LNCAP (cell line): ENCODE measurements at regions not wholly inside any gene's neighbourhood (a gene's known extent, or its start where the extent isn't known, plus 50 kb on each side); places are given as distances from the start of the nearest gene placed in this dataset.

Experiments used
- TF ChIP-seq, protein P1 (sequence below): fragments of 450-650 bp; IDR thresholded peaks from 2 replicates; pipeline ENCODE4 v1.5.1; 2017; ENCODE audit warnings: mild to moderate bottlenecking

DNA sequence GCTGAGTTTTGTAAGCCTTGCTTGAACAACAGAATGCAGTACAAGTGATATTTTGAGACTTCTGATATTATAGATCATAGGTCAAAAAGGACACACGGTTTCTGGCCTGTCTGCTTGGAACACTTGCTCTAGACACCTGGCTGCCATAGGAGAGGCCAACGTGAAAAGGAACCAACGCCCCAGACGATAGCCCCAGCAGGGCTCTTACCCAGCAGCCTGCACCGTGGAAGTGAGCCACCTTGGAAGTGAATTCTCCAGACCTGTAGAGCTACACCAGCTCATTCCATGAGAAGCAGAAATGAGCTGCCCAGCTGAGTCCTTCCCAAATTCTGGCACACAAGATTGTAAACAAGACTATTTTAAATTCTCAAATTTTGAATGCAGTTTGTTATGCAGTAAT lies 323.1 kb downstream of the FBXO8 start:
- TF ChIP-seq, protein P1, sequence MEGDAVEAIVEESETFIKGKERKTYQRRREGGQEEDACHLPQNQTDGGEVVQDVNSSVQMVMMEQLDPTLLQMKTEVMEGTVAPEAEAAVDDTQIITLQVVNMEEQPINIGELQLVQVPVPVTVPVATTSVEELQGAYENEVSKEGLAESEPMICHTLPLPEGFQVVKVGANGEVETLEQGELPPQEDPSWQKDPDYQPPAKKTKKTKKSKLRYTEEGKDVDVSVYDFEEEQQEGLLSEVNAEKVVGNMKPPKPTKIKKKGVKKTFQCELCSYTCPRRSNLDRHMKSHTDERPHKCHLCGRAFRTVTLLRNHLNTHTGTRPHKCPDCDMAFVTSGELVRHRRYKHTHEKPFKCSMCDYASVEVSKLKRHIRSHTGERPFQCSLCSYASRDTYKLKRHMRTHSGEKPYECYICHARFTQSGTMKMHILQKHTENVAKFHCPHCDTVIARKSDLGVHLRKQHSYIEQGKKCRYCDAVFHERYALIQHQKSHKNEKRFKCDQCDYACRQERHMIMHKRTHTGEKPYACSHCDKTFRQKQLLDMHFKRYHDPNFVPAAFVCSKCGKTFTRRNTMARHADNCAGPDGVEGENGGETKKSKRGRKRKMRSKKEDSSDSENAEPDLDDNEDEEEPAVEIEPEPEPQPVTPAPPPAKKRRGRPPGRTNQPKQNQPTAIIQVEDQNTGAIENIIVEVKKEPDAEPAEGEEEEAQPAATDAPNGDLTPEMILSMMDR: no peak

DNA sequence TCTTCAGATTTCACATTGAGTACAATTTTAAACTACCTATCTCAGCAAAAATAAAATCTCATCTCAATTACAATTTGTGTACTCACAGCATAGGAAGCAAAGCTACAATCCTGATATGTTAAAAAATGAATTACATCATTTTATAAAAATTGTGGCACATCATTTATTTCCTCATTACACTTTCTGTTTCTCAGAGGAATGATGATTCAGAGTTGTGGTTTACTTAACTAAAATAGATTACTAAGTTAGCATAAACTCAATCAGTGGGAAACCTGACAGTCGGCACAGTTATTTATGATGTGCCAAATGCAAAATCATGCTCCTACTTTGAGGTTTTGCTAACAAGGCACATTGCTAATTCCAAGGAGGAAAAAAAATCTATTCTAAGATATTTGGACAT lies 325.0 kb downstream of the FBXO8 start:
- TF ChIP-seq, protein P1: no peak

DNA sequence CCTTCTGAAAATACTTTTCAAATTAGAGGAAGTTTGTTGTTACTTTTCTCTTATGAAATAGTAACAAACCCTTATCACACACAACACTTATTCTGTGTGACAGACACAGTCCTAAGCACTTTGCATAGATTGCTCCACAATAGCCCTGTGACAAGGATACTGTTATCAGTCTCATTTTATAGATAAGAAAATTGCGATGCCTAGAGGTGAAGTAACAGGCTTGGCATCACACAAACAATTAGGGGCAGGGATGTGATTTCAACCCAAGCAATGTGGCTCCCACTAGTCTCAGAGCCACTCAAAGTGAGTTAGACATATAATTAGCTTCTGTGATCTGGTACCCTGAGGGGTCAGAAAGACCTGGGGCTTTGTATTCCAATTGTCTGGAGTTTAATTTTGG lies 339.9 kb downstream of the FBXO8 start:
- TF ChIP-seq, protein P1: no peak

DNA sequence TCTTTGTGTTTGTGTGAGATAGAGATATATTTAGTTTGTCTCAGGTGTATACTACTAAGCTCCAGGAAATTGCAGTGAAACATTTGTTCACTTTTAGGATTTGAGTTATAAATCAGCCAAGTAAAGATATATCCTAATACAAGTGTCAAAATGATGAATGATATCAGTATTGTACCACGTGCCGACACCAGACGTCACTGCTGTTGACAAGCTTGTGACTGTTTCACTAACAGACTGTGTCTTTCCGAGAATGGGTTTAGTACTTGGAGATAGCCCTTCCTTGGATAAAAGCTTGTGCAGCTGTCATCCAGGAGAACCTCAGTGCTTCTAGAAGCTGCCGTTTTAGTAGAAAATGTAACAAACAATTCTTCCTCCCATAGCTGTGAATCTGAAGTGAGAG lies 343.3 kb downstream of the FBXO8 start:
- TF ChIP-seq, protein P1: no peak

DNA sequence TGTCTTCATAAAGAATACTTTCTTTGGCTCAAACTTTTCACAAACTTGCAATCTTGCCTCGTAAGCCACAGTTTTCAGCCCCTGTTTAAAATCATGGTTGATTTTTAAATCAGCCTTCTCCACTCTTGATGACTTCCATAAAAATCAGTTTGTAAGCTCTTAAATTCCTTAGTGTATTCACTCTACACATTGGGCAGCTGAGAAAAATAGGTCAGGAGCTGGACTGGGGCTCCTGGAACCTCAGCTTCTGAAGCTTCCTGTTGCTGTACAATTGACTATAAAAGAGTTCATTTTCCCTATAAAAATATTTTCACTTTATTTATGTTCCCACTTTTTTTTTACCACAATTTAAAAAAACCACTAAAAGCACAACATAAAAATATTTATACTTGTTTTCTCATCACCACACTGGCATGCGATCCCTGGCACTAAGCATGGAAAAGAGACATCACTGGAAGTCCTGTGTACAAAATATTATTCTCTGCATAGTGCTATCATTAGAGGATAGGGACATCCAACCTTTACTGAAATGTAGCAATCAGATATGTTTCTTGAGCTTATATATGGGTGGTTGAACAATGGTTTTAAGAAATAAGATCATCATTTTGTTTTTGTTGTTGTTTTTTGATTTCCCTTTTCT lies 345.7 kb downstream of the FBXO8 start:
- TF ChIP-seq, protein P1: no peak

DNA sequence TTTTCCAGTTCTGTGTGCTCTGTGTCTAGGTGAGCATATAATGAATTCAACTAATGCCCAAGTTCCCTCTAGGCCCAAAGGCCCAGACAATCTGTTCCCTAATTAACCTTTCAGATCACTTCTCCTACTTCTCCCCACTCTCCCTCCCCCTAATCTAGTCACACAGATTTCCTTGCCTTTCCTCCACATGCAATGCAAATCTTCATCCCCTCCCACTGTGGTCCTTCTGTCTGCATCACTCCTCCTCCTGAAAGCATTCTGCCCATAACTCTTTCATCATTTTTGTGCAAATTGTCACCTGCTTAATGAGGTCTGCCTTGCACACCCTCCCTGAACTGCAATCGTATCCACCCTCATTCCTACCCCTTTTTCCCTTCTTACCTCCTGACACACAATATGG lies 346.6 kb downstream of the FBXO8 start:
- TF ChIP-seq, protein P1: no peak

DNA sequence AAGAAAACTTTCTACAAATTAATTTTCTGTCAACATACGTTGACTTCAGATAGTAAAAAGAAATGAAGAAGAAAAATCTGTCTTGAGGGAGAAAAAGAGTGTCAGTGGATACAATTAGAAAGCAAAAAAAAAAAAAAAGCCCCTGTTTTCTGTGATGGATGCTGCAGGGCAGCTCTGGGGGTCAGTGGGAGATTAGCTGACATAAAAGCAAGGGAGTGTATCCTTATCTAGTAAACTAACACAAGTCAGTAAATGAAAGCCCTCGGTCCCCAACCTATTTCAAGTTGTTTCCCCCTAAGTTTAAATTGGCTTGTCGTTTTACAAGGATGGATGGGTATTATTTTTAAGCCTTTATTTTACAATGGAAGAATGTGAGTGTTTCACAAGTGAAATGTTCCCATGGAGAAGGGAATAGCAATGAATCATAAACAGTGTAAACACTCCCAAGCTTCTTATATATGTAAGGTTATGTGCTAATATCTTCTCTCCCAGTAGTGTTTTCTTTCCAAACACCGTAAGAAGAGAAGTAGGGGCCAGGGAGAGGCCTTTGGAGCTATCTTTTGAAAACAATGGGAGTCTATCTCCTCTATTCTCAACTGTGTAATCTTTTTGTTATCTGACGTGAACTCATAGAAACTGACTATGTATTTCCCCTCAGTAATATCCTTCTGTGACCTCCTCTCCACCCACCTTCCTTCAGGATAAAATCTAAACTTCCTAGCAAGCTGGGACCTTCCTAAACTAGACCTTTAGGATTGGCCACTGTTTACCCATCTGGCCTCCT lies 347.7 kb downstream of the FBXO8 start:
- TF ChIP-seq, protein P1: no peak
